Panc1 (cell line): ENCODE measurements at regions not wholly inside any gene's neighbourhood (a gene's known extent, or its start where the extent isn't known, plus 50 kb on each side); places are given as distances from the start of the nearest gene placed in this dataset.

Source experiments
- CTCF ChIP-seq: fragments of 450-650 bp; IDR thresholded peaks from 2 replicates; pipeline ENCODE4 v1.5.1; 2017; ENCODE audit warnings: mild to moderate bottlenecking
- REST ChIP-seq, 2 experiments: IDR thresholded peaks; 2 replicates each; pipeline ENCODE4 v1.6.1; 2011 to 2012; ENCODE audit warnings: low read depth in 2 of 2, control low read depth in 1 of 2, low read length in 1 of 2, mild to moderate bottlenecking in 1 of 2, moderate library complexity in 1 of 2; ENCODE audit not compliant: insufficient read depth in 1 of 2

GRCh38 chr14:62158779-62159178 lies 396.6 kb downstream of the SNAPC1 start:
- no peak for TF ChIP-seq CTCF
- no peak for TF ChIP-seq REST (IDR thresholded peaks at IDR 0.05; ENCODE audit: insufficient read depth in 1 of 2, low read depth in 2 of 2, low read length in 1 of 2)
